Endothelial cell of umbilical vein (primary cell): ENCODE measurements at regions not wholly inside any gene's neighbourhood (a gene's known extent, or its start where the extent isn't known, plus 50 kb on each side); places are given as distances from the start of the nearest gene placed in this dataset.

ENCODE experiments used
- BruUV-seq: library from RNA; stranded (reverse); fragments of 400-500 nt; replicated peaks from 2 replicates; lab custom pipeline; 2021; lab: Mats Ljungman, UMichigan
- CTCF ChIA-PET: fragments of 300-600, 350-600 bp; sonication (Branson Sonifier 250); formaldehyde crosslinking; loops from one replicate; lab custom pipeline; 2021; ENCODE audit warnings: antibody characterized with exemption, inconsistent platforms; lab: Charles Lee
- POLR2A ChIA-PET: fragments of 300-600, 350-600 bp; sonication (Branson Sonifier 250); formaldehyde crosslinking; loops from one replicate; lab custom pipeline; 2021; ENCODE audit warnings: antibody characterized with exemption, inconsistent platforms; lab: Charles Lee
- DNase-seq: peaks from one replicate; pipeline ENCODE4 v3.0.0-alpha.2; 2011; ENCODE audit warnings: low read depth, low spot score
- FAIRE-seq: peaks from 2 replicates; lab custom pipeline; 2011; peaks lifted over from hg19 to GRCh38; lab: Jason Lieb, UNC
- H2AFZ ChIP-seq: 2 replicates; pipeline ENCODE4 v1.6.0; 2012; ENCODE audit warnings: low read depth, low read length, control low read depth, inconsistent platforms
- H3K27ac ChIP-seq: 2 replicates; pipeline ENCODE4 v1.5.1; 2011; ENCODE audit warnings: low read depth, mild to moderate bottlenecking, control low read depth, low read length, moderate library complexity; ENCODE audit not compliant: insufficient read depth
- H3K27me3 ChIP-seq, 2 experiments: 2 replicates each; pipeline versions ENCODE4 v1.6.0 to v1.6.1; 2011; ENCODE audit warnings: low read length in 2 of 2, mixed read lengths in 1 of 2; ENCODE audit not compliant: control insufficient read depth in 2 of 2, insufficient read depth in 2 of 2
- H3K36me3 ChIP-seq, 2 experiments: 2 replicates in 1 of 2; 3 replicates in 1 of 2; pipeline ENCODE4 v1.5.1; 2011; ENCODE audit warnings: low read length in 2 of 2, mild to moderate bottlenecking in 1 of 2, moderate library complexity in 1 of 2; ENCODE audit not compliant: control insufficient read depth in 2 of 2, insufficient read depth in 2 of 2; ENCODE audit errors: extremely low read depth in 1 of 2
- H3K4me1 ChIP-seq: 3 replicates; pipeline ENCODE4 v1.5.1; 2011; ENCODE audit warnings: mild to moderate bottlenecking, low read length; ENCODE audit not compliant: control insufficient read depth, insufficient read depth; ENCODE audit errors: extremely low read depth
- H3K4me2 ChIP-seq: 2 replicates; pipeline ENCODE4 v1.6.1; 2011; ENCODE audit warnings: low read length, control low read depth, mixed read lengths; ENCODE audit not compliant: insufficient read depth
- H3K4me3 ChIP-seq, 3 experiments: fragments of 200-600 bp in 1 of 3; sonication (generic), shearing (Covaris generic) in 1 of 3; replicated peaks in 1 of 3; 2 replicates each; pipeline ENCODE4 v1.5.1; 2011 to 2016; ENCODE audit warnings: control low read depth in 3 of 3, low read length in 3 of 3, mild to moderate bottlenecking in 2 of 3, inconsistent platforms in 1 of 3, low read depth in 1 of 3, moderate library complexity in 1 of 3; ENCODE audit not compliant: insufficient read depth in 1 of 3
- H3K79me2 ChIP-seq: 2 replicates; pipeline ENCODE4 v1.6.0; 2012; ENCODE audit warnings: low read length, inconsistent platforms; ENCODE audit not compliant: control insufficient read depth, insufficient read depth
- H3K9ac ChIP-seq: replicated peaks from 2 replicates; pipeline ENCODE3; 2011; ENCODE audit warnings: low read length, control low read depth; ENCODE audit not compliant: insufficient read depth; ENCODE audit errors: extremely low read depth
- H3K9me1 ChIP-seq: replicated peaks from 3 replicates; pipeline ENCODE4 v1.6.0; 2011; ENCODE audit warnings: mild to moderate bottlenecking, low read length; ENCODE audit not compliant: control insufficient read depth, insufficient read depth; ENCODE audit errors: extremely low read depth
- H3K9me3 ChIP-seq: replicated peaks from 2 replicates; pipeline ENCODE4 v1.5.1; 2012; ENCODE audit warnings: low read length, inconsistent platforms; ENCODE audit not compliant: control insufficient read depth, insufficient read depth
- H4K20me1 ChIP-seq: replicated peaks from 2 replicates; pipeline ENCODE3; 2011; ENCODE audit warnings: mild to moderate bottlenecking, low read length; ENCODE audit not compliant: control insufficient read depth, insufficient read depth; ENCODE audit errors: extremely low read depth
- EZH2 ChIP-seq: IDR thresholded peaks from 2 replicates; pipeline ENCODE4 v1.6.1; 2012; ENCODE audit warnings: borderline replicate concordance, low read depth, mild to moderate bottlenecking, moderate library complexity, low read length, inconsistent platforms; ENCODE audit not compliant: severe bottlenecking
- FOS ChIP-seq: IDR thresholded peaks from 2 replicates; pipeline ENCODE4 v1.6.1; 2011; ENCODE audit warnings: mild to moderate bottlenecking, low read length, moderate library complexity, borderline replicate concordance; ENCODE audit not compliant: insufficient read depth
- GATA2 ChIP-seq: IDR thresholded peaks from 2 replicates; pipeline ENCODE4 v1.7.0; 2011; ENCODE audit warnings: low read depth, mild to moderate bottlenecking, moderate library complexity, mixed read lengths, low read length; ENCODE audit not compliant: insufficient read length, insufficient read depth
- JUN ChIP-seq: IDR thresholded peaks from 2 replicates; pipeline ENCODE4 v1.6.1; 2011; ENCODE audit warnings: borderline replicate concordance, low read depth; ENCODE audit not compliant: insufficient read length, insufficient read depth
- MYC ChIP-seq: IDR thresholded peaks from one replicate; pipeline ENCODE4 v1.6.1; 2011; ENCODE audit warnings: mild to moderate bottlenecking, low read depth, low read length
- POLR2A ChIP-seq: IDR thresholded peaks from 2 replicates; pipeline ENCODE4 v1.6.1; 2012; ENCODE audit warnings: low read depth, mild to moderate bottlenecking, control low read depth, low read length
- POLR2AphosphoS5 ChIP-seq: IDR thresholded peaks from 2 replicates; pipeline ENCODE4 v1.6.1; 2012; ENCODE audit warnings: low read depth, mild to moderate bottlenecking, control low read depth, low read length, moderate library complexity; ENCODE audit not compliant: insufficient read depth
- dilution Hi-C: fragments of 300-500 bp; cut with MboI; formaldehyde crosslinking; loops from one replicate; pipeline ENCODE4 v1.15.0; 2019; ENCODE audit warnings: low sequenced_read_pairs; ENCODE audit not compliant: extremely low pct_ligation_motif_present
- intact Hi-C: fragments of 100-400 bp; cut with micrococcal nuclease; formaldehyde crosslinking; loops from one replicate; pipeline ENCODE4 v1.10.0; 2022
- TF ChIP-seq, protein P1 (sequence below): IDR thresholded peaks from 2 replicates; pipeline ENCODE4 v1.6.1; 2011; ENCODE audit not compliant: insufficient read depth, insufficient read length
- TF ChIP-seq, protein P2 (sequence below), 2 donors: IDR thresholded peaks; 1 replicate in 1 of 2; 2 replicates in 1 of 2; pipeline ENCODE4 v1.5.1; 2011; ENCODE audit warnings: low read length in 2 of 2, mild to moderate bottlenecking in 2 of 2, moderate library complexity in 2 of 2, control low read depth in 1 of 2, inconsistent platforms in 1 of 2, low read depth in 1 of 2; ENCODE audit not compliant: insufficient read depth in 1 of 2; ENCODE audit errors: extremely low read depth in 1 of 2

DNA sequence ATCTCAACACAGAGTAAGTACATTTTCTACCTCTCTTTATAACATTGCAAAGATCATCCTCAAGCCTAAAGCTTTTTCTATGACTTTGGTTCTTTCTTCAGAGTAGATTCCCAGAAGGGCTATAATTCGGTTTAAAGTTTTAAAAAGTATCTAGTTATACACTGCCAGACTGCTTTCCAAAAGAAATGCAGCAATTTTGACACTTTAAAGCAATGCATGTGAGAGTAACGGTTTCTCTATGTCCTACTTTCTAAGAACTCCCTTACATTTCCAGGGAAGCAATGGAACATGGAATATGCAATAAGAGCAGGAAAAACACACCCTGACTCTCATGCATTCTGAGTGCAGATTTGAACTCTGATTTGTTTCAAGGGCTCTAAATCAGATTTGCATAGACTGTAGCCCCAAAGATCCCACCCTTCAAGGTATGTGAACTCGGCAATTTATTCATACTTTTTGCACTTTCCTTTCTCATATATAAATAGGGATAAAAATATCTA lies 331.6 kb downstream of the HHIPL2 start:
- H2AFZ ChIP-seq = no peak overlapping the region
- no peaks in the 10 kb centered on the region for H4K20me1 ChIP-seq
- no TSS peak for BruUV-seq
- no peaks in the 10 kb centered on the region for H3K79me2 ChIP-seq
- no peaks in the 10 kb centered on the region for H3K9me3 ChIP-seq
- H3K4me1 ChIP-seq = no peaks in the 10 kb centered on the region
- FAIRE-seq (no peak), DNase-seq (no peak)
- no peaks in the 10 kb centered on the region for H3K36me3 ChIP-seq
- dilution Hi-C loops = no loop called here
- TF ChIP-seq, protein P1, sequence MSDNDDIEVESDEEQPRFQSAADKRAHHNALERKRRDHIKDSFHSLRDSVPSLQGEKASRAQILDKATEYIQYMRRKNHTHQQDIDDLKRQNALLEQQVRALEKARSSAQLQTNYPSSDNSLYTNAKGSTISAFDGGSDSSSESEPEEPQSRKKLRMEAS = no peak
- TF ChIP-seq JUN = no peak
- no peak for TF ChIP-seq FOS
- TF ChIP-seq POLR2A = no peak
- no peak for TF ChIP-seq EZH2
- TF ChIP-seq MYC = no peak
- TF ChIP-seq GATA2 = no peak
- TF ChIP-seq, protein P2, sequence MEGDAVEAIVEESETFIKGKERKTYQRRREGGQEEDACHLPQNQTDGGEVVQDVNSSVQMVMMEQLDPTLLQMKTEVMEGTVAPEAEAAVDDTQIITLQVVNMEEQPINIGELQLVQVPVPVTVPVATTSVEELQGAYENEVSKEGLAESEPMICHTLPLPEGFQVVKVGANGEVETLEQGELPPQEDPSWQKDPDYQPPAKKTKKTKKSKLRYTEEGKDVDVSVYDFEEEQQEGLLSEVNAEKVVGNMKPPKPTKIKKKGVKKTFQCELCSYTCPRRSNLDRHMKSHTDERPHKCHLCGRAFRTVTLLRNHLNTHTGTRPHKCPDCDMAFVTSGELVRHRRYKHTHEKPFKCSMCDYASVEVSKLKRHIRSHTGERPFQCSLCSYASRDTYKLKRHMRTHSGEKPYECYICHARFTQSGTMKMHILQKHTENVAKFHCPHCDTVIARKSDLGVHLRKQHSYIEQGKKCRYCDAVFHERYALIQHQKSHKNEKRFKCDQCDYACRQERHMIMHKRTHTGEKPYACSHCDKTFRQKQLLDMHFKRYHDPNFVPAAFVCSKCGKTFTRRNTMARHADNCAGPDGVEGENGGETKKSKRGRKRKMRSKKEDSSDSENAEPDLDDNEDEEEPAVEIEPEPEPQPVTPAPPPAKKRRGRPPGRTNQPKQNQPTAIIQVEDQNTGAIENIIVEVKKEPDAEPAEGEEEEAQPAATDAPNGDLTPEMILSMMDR (IDR thresholded peaks at IDR 0.05; ENCODE audit: extremely low read depth in 1 of 2, insufficient read depth in 1 of 2, low read depth in 1 of 2, low read length in 2 of 2) = no peak
- TF ChIP-seq POLR2AphosphoS5 = no peak
- ChIA-PET CTCF (no interaction called here), POLR2A (no interaction called here)
- no peak overlapping the region for H3K9ac ChIP-seq
- no peak overlapping the region for H3K4me3 ChIP-seq
- intact Hi-C loops = no loop called here
- no peaks in the 10 kb centered on the region for H3K9me1 ChIP-seq
- no peak overlapping the region for H3K4me2 ChIP-seq
- H3K27ac ChIP-seq = no peak overlapping the region
- no peaks in the 10 kb centered on the region for H3K27me3 ChIP-seq
